ENCODE measurements at regions not wholly inside any gene's neighbourhood (a gene's known extent, or its start where the extent isn't known, plus 50 kb on each side); places are given as distances from the start of the nearest gene placed in this dataset.

DNA sequence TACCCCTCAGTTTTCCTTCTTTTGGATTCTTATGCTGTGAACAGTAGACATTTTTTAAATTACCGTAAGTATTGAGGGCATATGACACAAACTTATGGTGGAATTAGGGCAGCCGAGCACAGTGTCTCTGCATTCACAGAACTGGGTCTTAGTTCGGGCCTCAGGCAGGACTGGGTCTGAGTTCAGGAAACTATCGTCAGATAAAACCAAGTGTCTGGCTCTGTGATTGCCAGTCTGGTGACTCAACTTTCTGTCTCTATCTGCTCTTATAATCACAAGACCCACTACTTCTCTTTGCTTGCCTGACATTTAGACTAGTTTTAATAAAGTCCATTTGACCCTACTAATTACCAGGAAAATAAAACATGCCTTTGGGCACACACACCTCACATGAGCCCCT, 146.2 kb downstream of the LMLN start:
- POLR2A ChIA-PET = no interaction called here
- H3K79me2 ChIP-seq (ENCODE audit: control insufficient read depth, insufficient read depth, low read length) = no peaks in the 10 kb centered on the region
- TF ChIP-seq ZNF76 (CRISPR knock-in tag; IDR thresholded peaks at IDR 0.05; ENCODE audit: borderline replicate concordance) (no peak), GTF2F1 (IDR thresholded peaks at IDR 0.05; ENCODE audit: low read depth, low read length) (no peak), TAF9B (IDR thresholded peaks at IDR 0.05; ENCODE audit: partially characterized antibody) (no peak), KLF10 (CRISPR knock-in tag; IDR thresholded peaks at IDR 0.05) (no peak), SAFB (IDR thresholded peaks at IDR 0.05; ENCODE audit: borderline replicate concordance, low read depth, low read length) (no peak), TFAM (CRISPR knock-in tag; conservative IDR thresholded peaks at IDR 0.05) (no peak), XRCC4 (IDR thresholded peaks at IDR 0.05; ENCODE audit: extremely low read depth, insufficient read depth, insufficient read length) (no peak)
- TF ChIP-seq, protein P1, sequence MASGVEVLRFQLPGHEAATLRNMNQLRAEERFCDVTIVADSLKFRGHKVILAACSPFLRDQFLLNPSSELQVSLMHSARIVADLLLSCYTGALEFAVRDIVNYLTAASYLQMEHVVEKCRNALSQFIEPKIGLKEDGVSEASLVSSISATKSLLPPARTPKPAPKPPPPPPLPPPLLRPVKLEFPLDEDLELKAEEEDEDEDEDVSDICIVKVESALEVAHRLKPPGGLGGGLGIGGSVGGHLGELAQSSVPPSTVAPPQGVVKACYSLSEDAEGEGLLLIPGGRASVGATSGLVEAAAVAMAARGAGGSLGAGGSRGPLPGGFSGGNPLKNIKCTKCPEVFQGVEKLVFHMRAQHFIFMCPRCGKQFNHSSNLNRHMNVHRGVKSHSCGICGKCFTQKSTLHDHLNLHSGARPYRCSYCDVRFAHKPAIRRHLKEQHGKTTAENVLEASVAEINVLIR (CRISPR knock-in tag; IDR thresholded peaks at IDR 0.05) = no peak
- TF ChIP-seq, protein P2, sequence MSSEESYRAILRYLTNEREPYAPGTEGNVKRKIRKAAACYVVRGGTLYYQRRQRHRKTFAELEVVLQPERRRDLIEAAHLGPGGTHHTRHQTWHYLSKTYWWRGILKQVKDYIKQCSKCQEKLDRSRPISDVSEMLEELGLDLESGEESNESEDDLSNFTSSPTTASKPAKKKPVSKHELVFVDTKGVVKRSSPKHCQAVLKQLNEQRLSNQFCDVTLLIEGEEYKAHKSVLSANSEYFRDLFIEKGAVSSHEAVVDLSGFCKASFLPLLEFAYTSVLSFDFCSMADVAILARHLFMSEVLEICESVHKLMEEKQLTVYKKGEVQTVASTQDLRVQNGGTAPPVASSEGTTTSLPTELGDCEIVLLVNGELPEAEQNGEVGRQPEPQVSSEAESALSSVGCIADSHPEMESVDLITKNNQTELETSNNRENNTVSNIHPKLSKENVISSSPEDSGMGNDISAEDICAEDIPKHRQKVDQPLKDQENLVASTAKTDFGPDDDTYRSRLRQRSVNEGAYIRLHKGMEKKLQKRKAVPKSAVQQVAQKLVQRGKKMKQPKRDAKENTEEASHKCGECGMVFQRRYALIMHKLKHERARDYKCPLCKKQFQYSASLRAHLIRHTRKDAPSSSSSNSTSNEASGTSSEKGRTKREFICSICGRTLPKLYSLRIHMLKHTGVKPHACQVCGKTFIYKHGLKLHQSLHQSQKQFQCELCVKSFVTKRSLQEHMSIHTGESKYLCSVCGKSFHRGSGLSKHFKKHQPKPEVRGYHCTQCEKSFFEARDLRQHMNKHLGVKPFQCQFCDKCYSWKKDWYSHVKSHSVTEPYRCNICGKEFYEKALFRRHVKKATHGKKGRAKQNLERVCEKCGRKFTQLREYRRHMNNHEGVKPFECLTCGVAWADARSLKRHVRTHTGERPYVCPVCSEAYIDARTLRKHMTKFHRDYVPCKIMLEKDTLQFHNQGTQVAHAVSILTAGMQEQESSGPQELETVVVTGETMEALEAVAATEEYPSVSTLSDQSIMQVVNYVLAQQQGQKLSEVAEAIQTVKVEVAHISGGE (CRISPR knock-in tag; IDR thresholded peaks at IDR 0.05) = no peak
- TF ChIP-seq, protein P3, sequence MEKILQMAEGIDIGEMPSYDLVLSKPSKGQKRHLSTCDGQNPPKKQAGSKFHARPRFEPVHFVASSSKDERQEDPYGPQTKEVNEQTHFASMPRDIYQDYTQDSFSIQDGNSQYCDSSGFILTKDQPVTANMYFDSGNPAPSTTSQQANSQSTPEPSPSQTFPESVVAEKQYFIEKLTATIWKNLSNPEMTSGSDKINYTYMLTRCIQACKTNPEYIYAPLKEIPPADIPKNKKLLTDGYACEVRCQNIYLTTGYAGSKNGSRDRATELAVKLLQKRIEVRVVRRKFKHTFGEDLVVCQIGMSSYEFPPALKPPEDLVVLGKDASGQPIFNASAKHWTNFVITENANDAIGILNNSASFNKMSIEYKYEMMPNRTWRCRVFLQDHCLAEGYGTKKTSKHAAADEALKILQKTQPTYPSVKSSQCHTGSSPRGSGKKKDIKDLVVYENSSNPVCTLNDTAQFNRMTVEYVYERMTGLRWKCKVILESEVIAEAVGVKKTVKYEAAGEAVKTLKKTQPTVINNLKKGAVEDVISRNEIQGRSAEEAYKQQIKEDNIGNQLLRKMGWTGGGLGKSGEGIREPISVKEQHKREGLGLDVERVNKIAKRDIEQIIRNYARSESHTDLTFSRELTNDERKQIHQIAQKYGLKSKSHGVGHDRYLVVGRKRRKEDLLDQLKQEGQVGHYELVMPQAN (IDR thresholded peaks at IDR 0.05; ENCODE audit: borderline replicate concordance) = no peak
- TF ChIP-seq, protein P4, sequence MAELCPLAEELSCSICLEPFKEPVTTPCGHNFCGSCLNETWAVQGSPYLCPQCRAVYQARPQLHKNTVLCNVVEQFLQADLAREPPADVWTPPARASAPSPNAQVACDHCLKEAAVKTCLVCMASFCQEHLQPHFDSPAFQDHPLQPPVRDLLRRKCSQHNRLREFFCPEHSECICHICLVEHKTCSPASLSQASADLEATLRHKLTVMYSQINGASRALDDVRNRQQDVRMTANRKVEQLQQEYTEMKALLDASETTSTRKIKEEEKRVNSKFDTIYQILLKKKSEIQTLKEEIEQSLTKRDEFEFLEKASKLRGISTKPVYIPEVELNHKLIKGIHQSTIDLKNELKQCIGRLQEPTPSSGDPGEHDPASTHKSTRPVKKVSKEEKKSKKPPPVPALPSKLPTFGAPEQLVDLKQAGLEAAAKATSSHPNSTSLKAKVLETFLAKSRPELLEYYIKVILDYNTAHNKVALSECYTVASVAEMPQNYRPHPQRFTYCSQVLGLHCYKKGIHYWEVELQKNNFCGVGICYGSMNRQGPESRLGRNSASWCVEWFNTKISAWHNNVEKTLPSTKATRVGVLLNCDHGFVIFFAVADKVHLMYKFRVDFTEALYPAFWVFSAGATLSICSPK (IDR thresholded peaks at IDR 0.05; ENCODE audit: borderline replicate concordance) = no peak
- TF ChIP-seq, protein P5, sequence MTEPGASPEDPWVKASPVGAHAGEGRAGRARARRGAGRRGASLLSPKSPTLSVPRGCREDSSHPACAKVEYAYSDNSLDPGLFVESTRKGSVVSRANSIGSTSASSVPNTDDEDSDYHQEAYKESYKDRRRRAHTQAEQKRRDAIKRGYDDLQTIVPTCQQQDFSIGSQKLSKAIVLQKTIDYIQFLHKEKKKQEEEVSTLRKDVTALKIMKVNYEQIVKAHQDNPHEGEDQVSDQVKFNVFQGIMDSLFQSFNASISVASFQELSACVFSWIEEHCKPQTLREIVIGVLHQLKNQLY (CRISPR knock-in tag; conservative IDR thresholded peaks at IDR 0.05) = 0 out of 4 replicates have a peak, but pooled peaks of 1 of the 2 experiments have one; percentile 8

More for the DNA sequence above, 146.2 kb downstream of the LMLN start:
- CTCF ChIA-PET (ENCODE audit: low intra/inter-chr PET ratio) = no interaction called here
- Histone ChIP-seq H3K4me2 (ENCODE audit: insufficient read depth, low read length) (peak overlapping the region; percentile 79), H4K20me1 (replicated peaks; ENCODE audit: control insufficient read depth, insufficient read depth, low read length) (no peaks in the 10 kb centered on the region), H3K4me1 (replicated peaks in 1 of 2; ENCODE audit: control insufficient read depth in 2 of 2, insufficient read depth in 2 of 2, low read length in 2 of 2) (peaks cover 0 to 29% of the 10 kb centered on the region in 2 experiments; a peak in 4 of 5 replicates), H3K9me1 (ENCODE audit: control insufficient read depth, insufficient read depth, low read length) (no peaks in the 10 kb centered on the region), H3K27me3 (ENCODE audit: control insufficient read depth in 2 of 2, insufficient read depth in 2 of 2, low read length in 2 of 2) (no peaks in the 10 kb centered on the region), H3K9me3 (replicated peaks; ENCODE audit: control insufficient read depth, insufficient read depth, low read depth, low read length) (no peaks in the 10 kb centered on the region), H3K36me3 (ENCODE audit: control insufficient read depth, insufficient read depth, low read length) (no peaks in the 10 kb centered on the region), H3K27ac (ENCODE audit: extremely low read depth, low read depth, low read length) (peak overlapping the region; percentile 77), H3K4me3 (peak overlapping the region; percentile 44), H2AFZ (ENCODE audit: low read depth, low read length) (peak overlapping the region; percentile 84), H3K9ac (ENCODE audit: insufficient read depth in 1 of 2, low read depth in 2 of 2, low read length in 2 of 2) (peak overlapping the region; percentile 2 to 68; a peak in 2 of 4 replicates)
- 4% methylated on average over 4 of the region's 4 CpGs for WGBS (ENCODE audit: insufficient coverage, low coverage, missing lambda C conversion rate)
- ATAC-seq (peak; percentile 79), FAIRE-seq (no peak), DNase-seq (ENCODE audit: extremely low read depth in 1 of 4, low spot score in 3 of 4) (peak in 2 of 4 experiments; percentile 21 to 65)
- no TSS peak for BruUV-seq (replicated peaks)
- intact Hi-C loops (cut with micrococcal nuclease) (no loop called here), in situ Hi-C loops (cut with MboI) (no loop called here)

Measured in K562 (cell line).